Germinal center (tissue), 1 donor: ENCODE measurements at regions not wholly inside any gene's neighbourhood (a gene's known extent, or its start where the extent isn't known, plus 50 kb on each side); places are given as distances from the start of the nearest gene placed in this dataset.

Experiments used
- DNase-seq: peaks from one replicate; pipeline ENCODE4 v3.0.0; 2012; ENCODE audit warnings: mixed read lengths, low spot score

GRCh38 chr11:28401446-28401845 lies 293.3 kb downstream of the METTL15 start:
- no peak for DNase-seq

GRCh38 chr11:28400331-28401100 lies 292.3 kb downstream of the METTL15 start:
- no peak for DNase-seq

GRCh38 chr11:28393348-28393747 lies 285.2 kb downstream of the METTL15 start:
- DNase-seq = no peak

- no peak for DNase-seq
Measured at GRCh38 chr11:28384418-28384817, 276.2 kb downstream of the METTL15 start.

GRCh38 chr11:28383456-28383855 lies 275.3 kb downstream of the METTL15 start:
- DNase-seq = no peak
